HL-60 (cell line): ENCODE measurements at regions not wholly inside any gene's neighbourhood (a gene's known extent, or its start where the extent isn't known, plus 50 kb on each side); places are given as distances from the start of the nearest gene placed in this dataset.

Source experiments
- DNase-seq, 2 experiments: peaks; one replicate each; pipeline ENCODE4 v3.0.0-alpha.2; 2010 to 2020; ENCODE audit warnings: low read depth in 1 of 2, low spot score in 1 of 2
- H3K27ac ChIP-seq: fragments of 250-450 bp; sonication (Bioruptor Pico); replicated peaks from 2 replicates; pipeline ENCODE4 v1.5.1; 2020; ENCODE audit warnings: mild to moderate bottlenecking, moderate library complexity
- H3K27me3 ChIP-seq: fragments of 250-450 bp; sonication (Bioruptor Pico); 2 replicates; pipeline ENCODE4 v1.5.1; 2021; ENCODE audit warnings: mild to moderate bottlenecking, moderate library complexity; ENCODE audit not compliant: insufficient read depth, poor library complexity, severe bottlenecking
- H3K4me3 ChIP-seq: replicated peaks from 2 replicates; pipeline ENCODE4 v1.5.1; 2011; ENCODE audit warnings: mild to moderate bottlenecking, control low read depth, low read length; ENCODE audit not compliant: insufficient read depth
- CTCF ChIP-seq: IDR thresholded peaks from one replicate; pipeline ENCODE4 v1.5.1; 2011; ENCODE audit warnings: low read length, control low read depth, inconsistent platforms; ENCODE audit not compliant: insufficient read depth
- GABPA ChIP-seq: IDR thresholded peaks from 2 replicates; pipeline ENCODE4 v1.6.1; 2012; ENCODE audit warnings: low read depth
- POLR2AphosphoS5 ChIP-seq: IDR thresholded peaks from 2 replicates; pipeline ENCODE4 v1.6.1; 2012; ENCODE audit warnings: low read depth
- REST ChIP-seq: IDR thresholded peaks from 2 replicates; pipeline ENCODE4 v1.6.1; 2012; ENCODE audit warnings: low read depth; ENCODE audit not compliant: insufficient replicate concordance
- SPI1 ChIP-seq: IDR thresholded peaks from 2 replicates; pipeline ENCODE4 v1.6.1; 2012; ENCODE audit warnings: low read depth, mild to moderate bottlenecking, borderline replicate concordance

- H3K4me3 ChIP-seq: no peak overlapping the region
- DNase-seq: no peak
These were observed 83.0 kb upstream of the TACR3 start for GRCh38 chr4:103802766-103803165.

GRCh38 chr4:103787057-103787456, 67.3 kb upstream of the TACR3 start:
- TF ChIP-seq REST: no peak
- no peak for TF ChIP-seq GABPA
- TF ChIP-seq POLR2AphosphoS5: no peak
- TF ChIP-seq SPI1: no peak
- TF ChIP-seq CTCF: no peak
- Histone ChIP-seq H3K27ac (no peak overlapping the region), H3K27me3 (no peaks in the 10 kb centered on the region), H3K4me3 (no peak overlapping the region)
- no peak for DNase-seq

More at GRCh38 chr4:103802766-103803165, 83.0 kb upstream of the TACR3 start:
- H3K27ac ChIP-seq: no peak overlapping the region
- no peak for TF ChIP-seq CTCF
- TF ChIP-seq SPI1: no peak
- TF ChIP-seq REST: no peak
- no peak for TF ChIP-seq POLR2AphosphoS5
- no peak for TF ChIP-seq GABPA
- no peaks in the 10 kb centered on the region for H3K27me3 ChIP-seq

GRCh38 chr4:103786593-103786992, 66.8 kb upstream of the TACR3 start:
- no peaks in the 10 kb centered on the region for H3K27me3 ChIP-seq
- DNase-seq: no peak
- no peak for TF ChIP-seq CTCF
- TF ChIP-seq SPI1: peak; percentile 37; the same call in 1 of the 2 replicates
- no peak overlapping the region for H3K27ac ChIP-seq
- H3K4me3 ChIP-seq: no peak overlapping the region

GRCh38 chr4:103786014-103786413, 66.2 kb upstream of the TACR3 start:
- TF ChIP-seq GABPA (no peak), CTCF (peak; percentile 12)
- peak; percentile 5 to 31 for DNase-seq
- no peak overlapping the region for H3K27ac ChIP-seq
- no peaks in the 10 kb centered on the region for H3K27me3 ChIP-seq
- H3K4me3 ChIP-seq: no peak overlapping the region
